A549 (cell line): ENCODE measurements at regions not wholly inside any gene's neighbourhood (a gene's known extent, or its start where the extent isn't known, plus 50 kb on each side); places are given as distances from the start of the nearest gene placed in this dataset.

Source experiments
- EP300 ChIP-seq, 2 experiments: fragments of >200 bp; sonication (Bioruptor Twin); formaldehyde crosslinking; IDR thresholded peaks; 2 replicates in 1 of 2; 3 replicates in 1 of 2; pipeline ENCODE4 v1.6.1; 2016 to 2017
- FOSB ChIP-seq: fragments of 250-450 bp; sonication (Bioruptor Pico); IDR thresholded peaks from 2 replicates; pipeline ENCODE4 v1.5.0; 2020; ENCODE audit warnings: mild to moderate bottlenecking, moderate library complexity
- JUNB ChIP-seq: fragments of >200 bp; sonication (Bioruptor Twin); formaldehyde crosslinking; IDR thresholded peaks from 2 replicates; pipeline ENCODE4 v1.6.1; 2016
- MYC ChIP-seq: IDR thresholded peaks from 2 replicates; pipeline ENCODE4 v1.6.1; 2012; ENCODE audit warnings: mild to moderate bottlenecking, inconsistent platforms, low read length, improper control_type of control experiment, borderline replicate concordance
- POLR2A ChIP-seq: IDR thresholded peaks from 2 replicates; pipeline ENCODE4 v1.6.1; 2012; ENCODE audit warnings: mild to moderate bottlenecking, low read length
- RAD21 ChIP-seq, 2 experiments: fragments of >200 bp in 1 of 2; sonication (Bioruptor Twin) in 1 of 2; formaldehyde crosslinking in 1 of 2; IDR thresholded peaks in 1 of 2; conservative IDR thresholded peaks in 1 of 2; 2 replicates in 1 of 2; 3 replicates in 1 of 2; pipeline ENCODE4 v1.6.1; 2012 to 2018; ENCODE audit warnings: inconsistent platforms in 1 of 2
- RCOR1 ChIP-seq: fragments of 150-350 bp; IDR thresholded peaks from 2 replicates; pipeline ENCODE4 v1.6.1; 2014; ENCODE audit warnings: antibody characterized with exemption, low read length, low read depth
- SMC3 ChIP-seq: fragments of >200 bp; sonication (Bioruptor Twin); formaldehyde crosslinking; IDR thresholded peaks from 3 replicates; pipeline ENCODE4 v1.6.1; 2018; ENCODE audit warnings: inconsistent platforms
- TF ChIP-seq, protein P1 (sequence below): fragments of >200 bp; sonication (Bioruptor Twin); formaldehyde crosslinking; IDR thresholded peaks from 3 replicates; pipeline ENCODE4 v1.5.1; 2016
- TF ChIP-seq, protein P2 (sequence below): IDR thresholded peaks from 2 replicates; pipeline ENCODE4 v1.6.1; 2012
- TF ChIP-seq, protein P3 (sequence below): IDR thresholded peaks from 2 replicates; pipeline ENCODE4 v1.6.1; 2012
- TF ChIP-seq, protein P4 (sequence below): fragments of 250-450 bp; sonication (Bioruptor Pico); IDR thresholded peaks from 2 replicates; pipeline ENCODE4 v1.5.0; 2021; ENCODE audit warnings: mild to moderate bottlenecking, moderate library complexity, borderline replicate concordance

DNA sequence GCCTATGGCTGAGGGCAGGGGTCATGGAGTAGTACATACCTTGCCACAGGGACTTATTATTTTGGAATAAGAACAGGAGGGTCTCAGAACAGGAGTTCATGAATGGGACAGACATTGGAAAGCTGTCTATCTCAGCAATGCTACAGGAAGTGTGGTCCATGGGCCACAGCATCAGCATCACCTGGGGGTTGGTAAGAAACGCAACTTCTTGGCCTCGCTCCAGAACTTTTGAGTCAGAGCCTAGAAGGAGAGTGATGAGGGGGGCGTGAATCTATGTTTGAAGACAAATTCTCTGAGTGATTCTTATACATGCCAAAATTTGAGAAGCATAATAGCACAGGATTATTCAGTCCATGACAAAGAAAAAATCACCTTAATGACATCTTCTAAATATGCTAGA, 156.6 kb downstream of the RPAP3 start:
- TF ChIP-seq, protein P1, sequence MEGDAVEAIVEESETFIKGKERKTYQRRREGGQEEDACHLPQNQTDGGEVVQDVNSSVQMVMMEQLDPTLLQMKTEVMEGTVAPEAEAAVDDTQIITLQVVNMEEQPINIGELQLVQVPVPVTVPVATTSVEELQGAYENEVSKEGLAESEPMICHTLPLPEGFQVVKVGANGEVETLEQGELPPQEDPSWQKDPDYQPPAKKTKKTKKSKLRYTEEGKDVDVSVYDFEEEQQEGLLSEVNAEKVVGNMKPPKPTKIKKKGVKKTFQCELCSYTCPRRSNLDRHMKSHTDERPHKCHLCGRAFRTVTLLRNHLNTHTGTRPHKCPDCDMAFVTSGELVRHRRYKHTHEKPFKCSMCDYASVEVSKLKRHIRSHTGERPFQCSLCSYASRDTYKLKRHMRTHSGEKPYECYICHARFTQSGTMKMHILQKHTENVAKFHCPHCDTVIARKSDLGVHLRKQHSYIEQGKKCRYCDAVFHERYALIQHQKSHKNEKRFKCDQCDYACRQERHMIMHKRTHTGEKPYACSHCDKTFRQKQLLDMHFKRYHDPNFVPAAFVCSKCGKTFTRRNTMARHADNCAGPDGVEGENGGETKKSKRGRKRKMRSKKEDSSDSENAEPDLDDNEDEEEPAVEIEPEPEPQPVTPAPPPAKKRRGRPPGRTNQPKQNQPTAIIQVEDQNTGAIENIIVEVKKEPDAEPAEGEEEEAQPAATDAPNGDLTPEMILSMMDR: no peak
- TF ChIP-seq POLR2A: no peak
- TF ChIP-seq RAD21 (conservative IDR thresholded peaks at IDR 0.05 in 1 of 2, IDR thresholded peaks at IDR 0.05 in 1 of 2): no peak
- no peak for TF ChIP-seq FOSB
- TF ChIP-seq RCOR1: no peak
- TF ChIP-seq, protein P2, sequence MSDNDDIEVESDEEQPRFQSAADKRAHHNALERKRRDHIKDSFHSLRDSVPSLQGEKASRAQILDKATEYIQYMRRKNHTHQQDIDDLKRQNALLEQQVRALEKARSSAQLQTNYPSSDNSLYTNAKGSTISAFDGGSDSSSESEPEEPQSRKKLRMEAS: no peak
- no peak for TF ChIP-seq JUNB
- TF ChIP-seq MYC: no peak
- TF ChIP-seq SMC3: no peak
- TF ChIP-seq, protein P3, sequence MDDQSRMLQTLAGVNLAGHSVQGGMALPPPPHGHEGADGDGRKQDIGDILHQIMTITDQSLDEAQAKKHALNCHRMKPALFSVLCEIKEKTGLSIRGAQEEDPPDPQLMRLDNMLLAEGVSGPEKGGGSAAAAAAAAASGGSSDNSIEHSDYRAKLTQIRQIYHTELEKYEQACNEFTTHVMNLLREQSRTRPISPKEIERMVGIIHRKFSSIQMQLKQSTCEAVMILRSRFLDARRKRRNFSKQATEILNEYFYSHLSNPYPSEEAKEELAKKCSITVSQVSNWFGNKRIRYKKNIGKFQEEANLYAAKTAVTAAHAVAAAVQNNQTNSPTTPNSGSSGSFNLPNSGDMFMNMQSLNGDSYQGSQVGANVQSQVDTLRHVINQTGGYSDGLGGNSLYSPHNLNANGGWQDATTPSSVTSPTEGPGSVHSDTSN: no peak
- no peak for TF ChIP-seq EP300 (IDR thresholded peaks at IDR 0.05)
- TF ChIP-seq, protein P4, sequence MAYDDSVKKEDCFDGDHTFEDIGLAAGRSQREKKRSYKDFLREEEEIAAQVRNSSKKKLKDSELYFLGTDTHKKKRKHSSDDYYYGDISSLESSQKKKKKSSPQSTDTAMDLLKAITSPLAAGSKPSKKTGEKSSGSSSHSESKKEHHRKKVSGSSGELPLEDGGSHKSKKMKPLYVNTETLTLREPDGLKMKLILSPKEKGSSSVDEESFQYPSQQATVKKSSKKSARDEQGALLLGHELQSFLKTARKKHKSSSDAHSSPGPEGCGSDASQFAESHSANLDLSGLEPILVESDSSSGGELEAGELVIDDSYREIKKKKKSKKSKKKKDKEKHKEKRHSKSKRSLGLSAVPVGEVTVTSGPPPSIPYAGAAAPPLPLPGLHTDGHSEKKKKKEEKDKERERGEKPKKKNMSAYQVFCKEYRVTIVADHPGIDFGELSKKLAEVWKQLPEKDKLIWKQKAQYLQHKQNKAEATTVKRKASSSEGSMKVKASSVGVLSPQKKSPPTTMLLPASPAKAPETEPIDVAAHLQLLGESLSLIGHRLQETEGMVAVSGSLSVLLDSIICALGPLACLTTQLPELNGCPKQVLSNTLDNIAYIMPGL (CRISPR knock-in tag): no peak
